HG02852 (cell line): ENCODE measurements at regions not wholly inside any gene's neighbourhood (a gene's known extent, or its start where the extent isn't known, plus 50 kb on each side); places are given as distances from the start of the nearest gene placed in this dataset.

Experiments
- ATAC-seq: cut with Tn5 transposase; IDR thresholded peaks from one replicate; pipeline ENCODE4 v1.9.1; 2021; ENCODE audit warnings: mild to moderate bottlenecking, moderate library complexity; ENCODE audit not compliant: unreplicated experiment

DNA sequence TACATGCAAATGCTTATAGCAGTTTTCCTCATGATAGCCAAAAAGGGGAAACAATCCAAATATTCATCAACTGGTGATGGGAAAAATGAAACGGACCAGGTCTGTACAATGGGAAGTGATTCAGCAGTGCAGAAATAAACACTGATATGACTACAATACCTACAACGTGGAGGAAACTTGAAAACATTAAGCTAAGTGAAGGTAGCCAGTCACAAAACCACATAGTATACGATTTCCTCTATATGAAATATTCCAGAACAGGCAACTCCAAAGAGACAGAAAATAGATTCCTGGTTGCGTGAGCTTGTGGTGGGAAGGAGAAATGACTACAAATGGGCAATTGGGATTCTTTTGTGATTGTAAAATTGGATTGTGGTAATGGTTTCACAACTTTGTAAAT, 263.1 kb upstream of the PITRM1 start:
- no peak for ATAC-seq

DNA sequence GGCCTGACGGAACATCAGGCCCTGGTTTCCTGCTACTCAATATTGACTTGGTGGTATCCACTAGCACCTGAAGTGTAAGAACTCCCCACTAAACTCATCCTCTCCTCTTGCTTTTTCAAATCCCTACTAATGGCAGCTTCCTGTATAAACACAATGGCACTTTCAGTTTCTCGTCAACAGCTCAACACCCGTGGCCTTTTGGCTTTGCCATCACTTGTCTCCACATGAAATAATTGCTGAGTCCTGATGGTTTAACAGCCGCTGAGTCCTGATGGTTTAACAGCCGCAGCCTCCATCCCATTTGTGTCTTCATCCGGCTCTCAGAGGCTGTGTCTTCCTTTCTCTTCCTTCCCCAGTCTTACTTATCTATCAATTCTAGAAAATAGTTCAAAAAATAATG, 261.4 kb upstream of the PITRM1 start:
- no peak for ATAC-seq

DNA sequence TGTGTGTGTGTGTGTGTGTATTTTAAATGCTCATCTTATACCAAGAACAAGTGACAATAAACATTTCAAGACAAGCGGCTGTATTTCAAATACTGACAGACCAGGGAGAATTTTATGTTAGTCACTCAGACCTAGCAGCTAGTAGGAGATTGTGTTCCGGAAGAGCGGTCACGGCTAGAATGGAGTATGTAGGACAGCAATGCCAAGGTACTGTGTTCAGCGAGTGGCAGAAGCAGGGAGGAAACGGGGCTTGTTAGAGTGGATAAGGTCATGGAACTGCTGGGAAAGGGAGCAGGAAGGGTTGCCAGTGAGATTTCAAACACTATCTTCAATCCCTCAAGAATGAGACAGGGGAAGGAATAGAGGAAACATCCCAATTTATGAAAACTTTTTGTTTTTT, 260.5 kb upstream of the PITRM1 start:
- no peak for ATAC-seq

- no peak for ATAC-seq
Observed at GRCh38 chr10:3432081-3432825, 259.7 kb upstream of the PITRM1 start.

DNA sequence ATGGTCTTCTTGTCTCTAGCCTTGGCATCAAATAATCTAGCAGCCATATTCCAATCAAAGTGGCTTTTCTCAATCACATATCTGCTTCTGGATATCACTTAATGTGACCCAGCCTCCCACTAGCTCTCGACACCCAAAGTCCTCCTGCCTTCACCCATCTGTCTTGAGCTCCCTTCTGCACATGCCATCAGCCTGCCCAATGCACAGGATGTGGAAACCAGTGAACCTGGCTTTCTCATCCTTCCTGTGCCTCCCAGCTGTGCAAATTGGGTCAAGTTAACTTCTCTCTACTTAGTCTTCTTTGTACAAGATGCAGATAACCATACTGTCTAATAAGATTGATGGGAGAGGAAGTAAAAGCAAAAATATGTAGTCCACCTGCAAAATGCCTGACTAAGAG, 257.9 kb upstream of the PITRM1 start:
- ATAC-seq: no peak

DNA sequence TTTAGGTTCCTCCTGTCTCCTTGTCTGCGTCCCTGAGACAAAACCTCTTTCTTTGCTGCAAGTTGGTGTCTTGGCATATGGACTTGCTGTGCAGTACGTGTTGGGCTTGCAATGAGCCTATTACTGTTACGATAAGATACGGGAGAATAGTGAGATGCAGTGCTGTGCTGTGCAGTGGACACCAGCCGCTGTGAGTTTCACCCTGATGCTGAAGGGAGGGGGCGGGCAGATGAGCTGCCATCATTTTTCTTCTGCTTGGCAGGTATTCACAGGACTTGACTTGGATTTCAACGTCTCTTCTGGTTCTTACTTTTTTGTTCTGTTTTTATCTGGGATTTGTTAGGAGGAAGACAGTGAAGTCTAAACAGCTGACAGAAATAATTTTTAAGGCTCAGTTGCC, 257.1 kb upstream of the PITRM1 start:
- no peak for ATAC-seq

- no peak for ATAC-seq
Observed at GRCh38 chr10:3428826-3429225, 256.2 kb upstream of the PITRM1 start.

GRCh38 chr10:3427950-3428354, 255.4 kb upstream of the PITRM1 start:
- ATAC-seq: no peak

DNA sequence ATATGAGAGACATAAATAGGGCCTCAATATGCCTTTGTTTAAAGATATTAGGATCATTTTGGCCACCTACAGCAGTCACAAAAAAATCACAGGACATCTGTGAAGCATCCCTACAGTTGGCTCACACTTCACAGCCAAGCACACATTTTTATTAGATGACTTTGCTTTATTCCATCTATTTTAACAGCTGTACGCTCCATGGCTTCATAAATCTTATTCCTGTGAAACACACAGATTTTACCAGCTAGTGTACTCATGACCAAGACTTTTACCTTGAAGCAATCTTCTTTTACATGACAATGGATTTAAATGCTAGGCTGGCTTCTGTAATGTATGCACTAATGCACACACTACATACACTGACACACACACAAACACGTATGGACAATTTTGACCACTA, 254.8 kb upstream of the PITRM1 start:
- no peak for ATAC-seq

DNA sequence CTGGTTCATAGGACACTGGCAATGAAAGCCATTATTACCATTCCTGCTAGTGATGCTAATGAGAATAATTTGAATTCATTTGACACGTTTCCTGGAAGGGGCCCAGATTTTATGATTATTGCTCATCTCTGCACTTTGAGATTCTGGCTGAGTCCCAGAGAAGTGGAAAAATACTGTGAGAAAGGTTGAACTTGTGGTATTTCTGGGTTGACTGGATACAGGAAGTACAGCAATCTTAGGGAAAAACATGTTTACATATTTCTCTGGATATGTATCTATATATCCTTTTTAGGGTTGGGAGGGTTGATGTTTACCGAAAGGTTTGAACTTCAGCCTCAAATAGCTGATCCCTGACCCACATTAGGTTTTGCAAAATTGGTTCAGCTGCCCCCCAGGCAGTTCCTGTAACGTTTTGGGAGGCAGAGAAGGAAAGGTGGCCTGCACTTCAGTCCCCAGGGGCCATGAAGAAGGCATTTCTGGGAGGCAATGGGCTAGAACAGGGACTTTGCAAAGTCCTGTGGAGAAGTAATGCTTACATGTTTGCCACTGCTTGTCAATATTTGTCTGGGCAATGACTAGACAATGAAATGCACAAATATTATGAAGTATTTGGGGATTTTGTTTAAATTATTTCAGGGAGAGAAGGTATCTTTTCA, 253.7 kb upstream of the PITRM1 start:
- ATAC-seq: no peak

DNA sequence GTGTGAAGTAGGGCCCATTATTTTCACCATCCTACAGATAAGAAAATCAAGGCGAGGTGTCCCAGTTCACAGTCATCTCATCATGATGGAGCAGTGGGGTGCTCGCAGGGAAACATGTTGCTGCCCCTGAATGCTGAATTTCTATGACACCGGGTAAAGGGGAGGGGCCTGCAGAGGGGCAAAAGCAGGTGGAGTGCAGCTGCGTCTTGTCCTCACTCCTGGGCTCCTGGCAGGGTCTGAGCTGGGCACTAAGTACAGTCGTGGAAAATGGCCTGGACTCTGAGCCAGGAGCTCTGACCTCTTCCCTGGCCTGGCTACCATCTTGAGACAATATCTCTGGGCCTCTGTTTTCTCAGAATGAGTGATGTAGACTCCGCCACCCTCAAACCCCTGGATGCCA, 253.1 kb upstream of the PITRM1 start:
- ATAC-seq: no peak

- no peak for ATAC-seq
Observed at GRCh38 chr10:3425261-3425660, 252.7 kb upstream of the PITRM1 start.

DNA sequence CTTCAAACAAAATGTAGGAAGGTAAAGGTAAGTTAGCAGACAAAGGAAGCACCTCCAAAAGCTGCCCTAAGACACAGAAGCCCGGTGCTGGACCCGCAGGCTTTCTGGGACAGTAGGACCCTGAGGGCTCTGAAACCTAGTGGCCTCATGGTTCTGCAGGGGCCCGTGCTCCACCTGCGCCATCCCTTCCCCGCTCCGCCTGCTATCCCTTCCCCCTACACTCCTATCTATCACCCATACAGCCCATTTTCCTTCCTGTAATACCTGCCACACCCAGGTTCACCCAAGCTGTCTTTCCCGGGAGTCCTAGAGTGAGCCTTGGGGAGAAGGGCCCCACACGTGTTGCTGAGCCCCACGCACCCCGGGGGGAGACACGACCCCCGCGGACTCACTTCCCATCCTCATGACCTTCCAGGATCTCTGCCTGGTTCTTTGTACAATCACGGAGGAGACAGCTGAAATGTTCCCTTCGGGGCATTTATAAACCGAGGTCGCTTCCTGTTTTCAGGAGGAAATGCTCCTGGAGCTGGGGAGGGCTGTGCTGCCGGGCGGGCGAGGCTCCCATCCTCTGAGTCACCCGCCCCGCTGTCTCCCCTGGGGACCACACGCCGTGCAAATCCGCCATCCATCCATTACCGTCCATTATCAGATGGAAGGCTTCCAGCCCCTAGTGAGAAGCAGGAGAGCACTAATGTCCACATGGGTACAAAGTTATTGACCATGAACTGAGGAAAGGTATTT, 251.7 kb upstream of the PITRM1 start:
- no peak for ATAC-seq

GRCh38 chr10:3423384-3423783, 250.8 kb upstream of the PITRM1 start:
- ATAC-seq: no peak

DNA sequence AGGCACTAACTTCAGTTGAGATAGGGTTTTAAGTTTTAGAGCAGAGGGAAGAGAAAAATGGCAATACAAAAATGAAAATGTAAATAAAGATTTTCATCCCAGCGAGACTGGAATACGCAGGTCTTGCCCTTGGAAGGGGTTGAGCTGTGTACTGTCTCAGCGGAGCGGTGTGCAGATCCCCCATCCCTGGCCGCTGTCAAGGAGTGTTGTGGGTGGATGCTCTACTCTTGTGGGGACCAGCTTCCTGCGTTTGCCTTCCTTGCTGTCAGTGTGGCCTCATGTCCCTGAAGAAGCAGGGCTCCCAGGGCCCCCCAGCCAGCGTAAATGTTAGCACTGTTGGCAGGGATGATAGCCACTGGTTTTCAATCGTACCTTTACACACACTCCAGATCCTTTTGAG, 249.7 kb upstream of the PITRM1 start:
- ATAC-seq: no peak

GRCh38 chr10:3421537-3422257, 249.1 kb upstream of the PITRM1 start:
- no peak for ATAC-seq

DNA sequence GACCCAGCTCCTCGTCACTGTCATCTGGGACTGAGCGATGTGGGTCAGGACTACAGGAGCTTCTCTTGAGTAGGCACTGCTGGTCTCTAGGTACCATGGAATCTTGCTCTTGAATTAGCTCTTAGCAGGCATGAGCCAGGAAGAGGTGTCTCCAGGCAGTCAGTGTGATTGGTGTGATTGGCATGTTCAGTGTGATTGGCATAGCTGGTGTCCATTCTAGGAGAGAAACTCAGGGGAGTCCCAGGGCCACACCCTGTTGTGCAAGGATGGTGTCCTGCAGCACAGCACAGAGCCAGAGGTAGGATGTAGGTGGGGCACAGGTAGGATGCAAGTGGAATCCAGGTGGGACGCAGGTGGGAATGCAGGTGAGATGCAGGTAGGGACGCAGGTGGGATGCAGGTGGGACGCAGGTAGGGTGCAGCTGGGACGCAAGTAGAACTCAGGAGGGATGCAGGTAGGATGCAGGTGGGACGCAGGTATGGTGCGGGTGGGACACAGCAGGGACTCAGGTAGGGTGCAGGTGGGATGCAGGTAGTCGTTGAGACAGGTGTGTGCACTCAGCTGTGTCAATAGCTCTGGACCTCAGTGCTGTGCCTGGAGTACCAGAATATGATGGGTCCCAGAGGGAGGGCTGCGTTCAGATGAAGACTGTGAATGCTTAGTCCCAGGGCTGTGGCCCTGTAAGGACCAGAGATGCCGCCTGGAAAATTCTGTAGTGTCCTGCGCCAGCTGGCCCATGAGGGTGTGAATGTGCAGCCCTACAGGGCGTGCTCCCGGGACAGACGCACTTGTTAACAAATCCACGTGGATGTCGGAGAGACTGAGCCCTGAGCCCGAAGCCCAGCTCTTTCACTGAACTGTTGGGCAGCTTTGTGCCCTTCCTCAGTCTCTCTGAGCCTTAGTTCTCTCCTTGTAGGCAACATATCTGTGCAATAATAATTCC, 248.2 kb upstream of the PITRM1 start:
- ATAC-seq: no peak

DNA sequence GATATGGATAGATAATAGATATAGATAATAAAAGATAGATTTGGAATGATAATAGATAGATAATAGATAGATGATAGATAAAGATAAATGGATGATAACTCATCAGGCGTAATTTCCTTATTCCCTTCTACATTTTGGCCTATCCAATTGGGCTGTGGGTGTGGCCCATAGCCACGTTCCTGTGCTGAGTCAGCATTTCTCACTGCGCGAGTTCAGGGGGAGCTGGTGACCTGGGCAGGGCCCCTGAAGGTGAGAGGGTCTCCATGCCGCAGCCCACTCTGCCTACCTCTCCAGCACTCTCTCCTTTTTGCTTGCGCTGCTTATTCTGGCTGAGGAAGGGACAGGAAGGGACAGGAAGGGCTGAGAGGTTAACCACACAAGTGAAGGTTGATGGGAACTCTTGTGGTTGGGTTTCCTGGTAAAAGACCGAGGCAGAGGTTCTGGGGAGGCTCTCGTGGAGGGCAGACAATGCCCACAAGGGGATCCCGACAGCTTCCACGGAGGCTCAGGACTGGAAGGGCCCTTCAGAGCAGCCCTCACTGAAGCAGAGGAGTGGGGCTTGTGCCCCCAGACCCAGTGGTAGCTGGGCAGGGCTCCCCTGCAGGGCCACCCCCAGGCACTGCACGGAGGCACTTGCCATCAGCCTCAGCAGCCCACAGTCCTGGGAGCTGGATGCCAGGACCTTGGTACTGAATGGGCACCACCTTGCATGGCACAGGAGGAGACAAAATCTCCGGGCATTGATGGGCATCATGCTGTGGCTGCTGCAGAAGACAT, 247.3 kb upstream of the PITRM1 start:
- ATAC-seq: no peak

- ATAC-seq: no peak
Observed at GRCh38 chr10:3418926-3419325, 246.3 kb upstream of the PITRM1 start.
